Smooth muscle cell (in vitro differentiated cells): ENCODE measurements at regions not wholly inside any gene's neighbourhood (a gene's known extent, or its start where the extent isn't known, plus 50 kb on each side); places are given as distances from the start of the nearest gene placed in this dataset.

Source experiments
- DNase-seq: peaks from one replicate; lab custom pipeline; 2025; ENCODE audit not compliant: unreplicated experiment; lab: John Stamatoyannopoulos, UW
- H2AFZ ChIP-seq: fragments of 200-600 bp; sonication (generic); 2 replicates; pipeline ENCODE4 v1.6.0; 2016; ENCODE audit warnings: antibody characterized with exemption, low read depth, mild to moderate bottlenecking
- H3F3A ChIP-seq: fragments of 200-600 bp; sonication (generic); 2 replicates; pipeline ENCODE4 v1.6.0; 2017; ENCODE audit warnings: antibody characterized with exemption, low read depth
- H3K27ac ChIP-seq: fragments of 200-600 bp; sonication (generic); 2 replicates; pipeline ENCODE4 v1.5.1; 2016; ENCODE audit warnings: low read depth, mild to moderate bottlenecking
- H3K27me3 ChIP-seq: fragments of 200-600 bp; sonication (generic); 2 replicates; pipeline ENCODE4 v1.6.1; 2016; ENCODE audit warnings: low read depth, mild to moderate bottlenecking
- H3K36me3 ChIP-seq: fragments of 200-600 bp; sonication (generic); 2 replicates; pipeline ENCODE4 v1.5.1; 2016; ENCODE audit warnings: low read depth
- H3K4me1 ChIP-seq: fragments of 200-600 bp; sonication (generic); 2 replicates; pipeline ENCODE4 v1.5.1; 2016; ENCODE audit warnings: low read depth
- H3K4me2 ChIP-seq: fragments of 200-600 bp; sonication (generic); 2 replicates; pipeline ENCODE4 v1.6.0; 2016; ENCODE audit warnings: mild to moderate bottlenecking
- H3K4me3 ChIP-seq: fragments of 200-600 bp; sonication (generic); 2 replicates; pipeline ENCODE4 v1.5.1; 2016; ENCODE audit warnings: mild to moderate bottlenecking
- H3K79me2 ChIP-seq: fragments of 200-600 bp; sonication (generic); 2 replicates; pipeline ENCODE4 v1.6.0; 2016; ENCODE audit warnings: low read depth, mild to moderate bottlenecking
- H3K9ac ChIP-seq: fragments of 200-600 bp; sonication (generic); 2 replicates; pipeline ENCODE4 v1.6.0; 2016; ENCODE audit warnings: low read depth
- H3K9me3 ChIP-seq: fragments of 200-600 bp; sonication (generic); replicated peaks from 2 replicates; pipeline ENCODE4 v1.5.1; 2016; ENCODE audit warnings: low read depth
- H4K20me1 ChIP-seq: fragments of 200-600 bp; sonication (generic); 2 replicates; pipeline ENCODE4 v1.6.0; 2016; ENCODE audit warnings: low read depth
- WGBS: methylation state at CpG from one replicate; pipeline ENCODE4 v1.1.7; 2016; ENCODE audit warnings: low lambda C conversion rate; 5-methylcytosine and 5-hydroxymethylcytosine counted together
- TF ChIP-seq, protein P1 (sequence below): fragments of 200-600 bp; sonication (generic); IDR thresholded peaks from 2 replicates; pipeline ENCODE4 v1.5.1; 2017; ENCODE audit warnings: borderline replicate concordance, mild to moderate bottlenecking, antibody characterized with exemption; ENCODE audit not compliant: insufficient read depth, poor library complexity, severe bottlenecking

DNA sequence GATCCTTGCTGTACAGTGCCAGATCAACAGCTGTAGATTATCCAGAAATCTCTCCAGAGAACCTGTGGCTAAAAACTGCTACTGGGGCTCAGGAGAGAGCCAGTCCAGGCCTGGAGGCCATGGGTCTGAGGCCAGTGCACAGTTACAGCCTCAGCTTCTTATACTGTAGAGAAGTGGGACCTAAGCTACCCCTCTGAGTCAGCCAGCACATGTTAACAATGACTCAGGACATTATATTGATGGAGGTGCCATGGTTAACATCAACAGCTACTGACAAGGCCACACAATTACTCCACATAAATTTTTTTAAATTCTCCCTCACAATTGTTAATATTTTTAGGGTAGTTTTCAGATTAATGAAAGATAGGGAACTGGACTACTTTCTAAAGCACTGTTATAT lies 138.5 kb downstream of the RBM26 start:
- no peak overlapping the region for H3K4me3 ChIP-seq
- H2AFZ ChIP-seq: no peak overlapping the region
- peaks cover 7% of the 10 kb centered on the region for H3K4me1 ChIP-seq
- TF ChIP-seq, protein P1, sequence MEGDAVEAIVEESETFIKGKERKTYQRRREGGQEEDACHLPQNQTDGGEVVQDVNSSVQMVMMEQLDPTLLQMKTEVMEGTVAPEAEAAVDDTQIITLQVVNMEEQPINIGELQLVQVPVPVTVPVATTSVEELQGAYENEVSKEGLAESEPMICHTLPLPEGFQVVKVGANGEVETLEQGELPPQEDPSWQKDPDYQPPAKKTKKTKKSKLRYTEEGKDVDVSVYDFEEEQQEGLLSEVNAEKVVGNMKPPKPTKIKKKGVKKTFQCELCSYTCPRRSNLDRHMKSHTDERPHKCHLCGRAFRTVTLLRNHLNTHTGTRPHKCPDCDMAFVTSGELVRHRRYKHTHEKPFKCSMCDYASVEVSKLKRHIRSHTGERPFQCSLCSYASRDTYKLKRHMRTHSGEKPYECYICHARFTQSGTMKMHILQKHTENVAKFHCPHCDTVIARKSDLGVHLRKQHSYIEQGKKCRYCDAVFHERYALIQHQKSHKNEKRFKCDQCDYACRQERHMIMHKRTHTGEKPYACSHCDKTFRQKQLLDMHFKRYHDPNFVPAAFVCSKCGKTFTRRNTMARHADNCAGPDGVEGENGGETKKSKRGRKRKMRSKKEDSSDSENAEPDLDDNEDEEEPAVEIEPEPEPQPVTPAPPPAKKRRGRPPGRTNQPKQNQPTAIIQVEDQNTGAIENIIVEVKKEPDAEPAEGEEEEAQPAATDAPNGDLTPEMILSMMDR: no peak
- peaks cover 3% of the 10 kb centered on the region for H3K9me3 ChIP-seq
- no peaks in the 10 kb centered on the region for H4K20me1 ChIP-seq
- no peaks in the 10 kb centered on the region for H3K79me2 ChIP-seq
- DNase-seq: no peak
- no peaks in the 10 kb centered on the region for H3K36me3 ChIP-seq
- no peak overlapping the region for H3K4me2 ChIP-seq
- no peak overlapping the region for H3K27ac ChIP-seq
- no peaks in the 10 kb centered on the region for H3K27me3 ChIP-seq
- H3F3A ChIP-seq: no peaks in the 10 kb centered on the region
- no peak overlapping the region for H3K9ac ChIP-seq

DNA sequence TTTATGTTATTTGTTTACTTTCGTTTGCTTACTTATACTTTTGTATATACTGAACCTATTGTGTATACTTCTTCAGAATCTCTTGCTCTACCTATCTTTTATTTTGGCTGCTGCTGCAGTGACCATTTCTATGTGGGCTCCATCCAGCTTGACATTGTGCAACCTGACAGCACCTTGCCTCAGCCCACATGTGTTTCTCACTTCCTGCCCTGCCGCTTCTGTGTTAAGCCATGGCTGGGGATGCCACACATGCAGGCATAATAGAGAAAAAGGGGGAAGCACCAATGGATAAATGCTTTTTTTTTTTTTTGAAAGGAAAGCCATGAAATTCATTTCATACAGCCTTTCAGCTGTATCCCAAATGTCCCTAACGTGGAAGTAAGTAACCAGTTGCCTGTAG lies 147.6 kb downstream of the RBM26 start:
- Histone ChIP-seq H3K27ac (no peak overlapping the region), H3K9me3 (no peaks in the 10 kb centered on the region), H3F3A (no peaks in the 10 kb centered on the region), H3K4me3 (no peak overlapping the region), H3K4me2 (no peak overlapping the region), H3K4me1 (no peaks in the 10 kb centered on the region), H3K27me3 (no peaks in the 10 kb centered on the region), H3K9ac (no peak overlapping the region), H3K79me2 (no peaks in the 10 kb centered on the region), H4K20me1 (no peaks in the 10 kb centered on the region), H2AFZ (no peak overlapping the region), H3K36me3 (no peaks in the 10 kb centered on the region)
- 84% methylated on average over 3 of the region's 3 CpGs for WGBS
- TF ChIP-seq, protein P1: no peak
- DNase-seq: no peak

DNA sequence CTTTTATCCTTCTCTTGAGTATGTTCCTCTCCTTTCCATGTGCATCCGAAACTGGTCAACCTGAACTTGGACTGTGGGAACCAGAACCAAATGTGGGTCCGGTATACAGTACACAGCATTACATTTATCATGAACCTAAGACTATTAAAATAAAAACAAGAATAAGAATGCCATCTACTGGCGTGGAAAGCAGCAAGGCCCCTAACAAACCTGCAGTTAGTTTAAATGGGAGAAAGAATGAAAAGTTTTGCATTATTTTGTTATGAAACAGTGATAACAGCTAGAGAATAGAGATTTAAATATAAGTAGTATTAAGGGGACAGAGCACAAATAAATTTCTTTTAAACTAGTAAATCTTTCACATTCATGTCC lies 159.5 kb downstream of the RBM26 start:
- Histone ChIP-seq H3K36me3 (no peaks in the 10 kb centered on the region), H2AFZ (no peak overlapping the region), H4K20me1 (no peaks in the 10 kb centered on the region), H3K4me3 (no peak overlapping the region), H3K9ac (no peak overlapping the region), H3K27ac (no peak overlapping the region), H3K27me3 (no peaks in the 10 kb centered on the region), H3F3A (no peaks in the 10 kb centered on the region), H3K79me2 (no peaks in the 10 kb centered on the region), H3K4me1 (no peaks in the 10 kb centered on the region), H3K9me3 (no peaks in the 10 kb centered on the region), H3K4me2 (no peak overlapping the region)
- no peak for DNase-seq
- TF ChIP-seq, protein P1: no peak
- WGBS: 94% methylated on average over 3 of the region's 3 CpGs

DNA sequence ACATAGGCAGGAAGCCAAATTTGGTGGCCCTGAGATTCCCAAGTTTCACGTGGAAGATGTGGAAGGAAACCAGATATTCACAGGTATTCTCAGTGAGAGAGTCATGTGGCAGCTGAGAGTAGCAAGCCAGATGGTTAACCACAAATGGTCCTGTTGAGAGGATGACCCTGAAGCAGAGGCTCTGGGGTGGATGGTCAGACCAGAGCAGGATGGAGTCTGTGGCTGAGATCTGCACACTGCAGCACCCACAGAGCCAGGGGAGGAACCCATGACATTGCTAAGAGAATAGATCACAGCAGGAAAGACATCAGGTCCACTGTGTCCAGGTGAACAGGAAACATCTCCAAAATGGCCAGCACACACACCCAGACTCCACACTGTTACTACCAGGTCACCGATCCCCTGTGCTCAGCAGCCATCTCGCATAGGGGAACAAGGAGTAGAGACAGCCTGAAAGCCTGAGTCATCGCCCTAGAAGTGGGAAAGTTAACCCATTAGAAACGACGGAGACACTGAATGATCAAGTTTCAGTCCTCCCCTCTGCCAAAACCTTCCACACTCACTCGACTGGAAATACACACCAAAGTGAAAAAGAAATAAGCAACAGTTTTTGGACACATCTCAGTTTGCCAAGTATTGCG lies 160.0 kb downstream of the RBM26 start:
- no peak for DNase-seq
- TF ChIP-seq, protein P1: no peak
- no peaks in the 10 kb centered on the region for H3K27me3 ChIP-seq
- H4K20me1 ChIP-seq: no peaks in the 10 kb centered on the region
- WGBS: 49% methylated on average over 8 of the region's 8 CpGs
- H3K79me2 ChIP-seq: no peaks in the 10 kb centered on the region
- H3K4me1 ChIP-seq: no peaks in the 10 kb centered on the region
- H3K9ac ChIP-seq: no peak overlapping the region
- H3K36me3 ChIP-seq: no peaks in the 10 kb centered on the region
- H3F3A ChIP-seq: no peaks in the 10 kb centered on the region
- no peaks in the 10 kb centered on the region for H3K9me3 ChIP-seq
- H2AFZ ChIP-seq: no peak overlapping the region
- no peak overlapping the region for H3K4me3 ChIP-seq
- no peak overlapping the region for H3K4me2 ChIP-seq
- H3K27ac ChIP-seq: no peak overlapping the region
